K562 (cell line): ENCODE measurements at regions not wholly inside any gene's neighbourhood (a gene's known extent, or its start where the extent isn't known, plus 50 kb on each side); places are given as distances from the start of the nearest gene placed in this dataset.

Experiments
- MIER1 ChIP-seq: fragments of 450-650 bp; IDR thresholded peaks from 2 replicates; pipeline ENCODE4 v1.6.1; 2016; ENCODE audit warnings: antibody characterized with exemption, mild to moderate bottlenecking, low read depth
- TEAD2 ChIP-seq: fragments of 450-650 bp; IDR thresholded peaks from 2 replicates; pipeline ENCODE4 v1.6.1; 2016; ENCODE audit warnings: missing genetic modification characterization, control low read depth, missing compliant biosample characterization
- TF ChIP-seq, protein P1 (sequence below): sonication (generic); formaldehyde crosslinking; IDR thresholded peaks from 2 replicates; pipeline ENCODE4 v1.8.0; 2022; ENCODE audit warnings: mild to moderate bottlenecking, missing genetic modification reagents
- TF ChIP-seq, protein P2 (sequence below), 2 experiments: fragments of 450-650 bp; formaldehyde crosslinking in 1 of 2; IDR thresholded peaks; 2 replicates each; pipeline versions ENCODE4 v1.4.0 to v1.6.1; 2014 to 2020; ENCODE audit warnings: mild to moderate bottlenecking in 2 of 2, borderline replicate concordance in 1 of 2, low read depth in 1 of 2

DNA sequence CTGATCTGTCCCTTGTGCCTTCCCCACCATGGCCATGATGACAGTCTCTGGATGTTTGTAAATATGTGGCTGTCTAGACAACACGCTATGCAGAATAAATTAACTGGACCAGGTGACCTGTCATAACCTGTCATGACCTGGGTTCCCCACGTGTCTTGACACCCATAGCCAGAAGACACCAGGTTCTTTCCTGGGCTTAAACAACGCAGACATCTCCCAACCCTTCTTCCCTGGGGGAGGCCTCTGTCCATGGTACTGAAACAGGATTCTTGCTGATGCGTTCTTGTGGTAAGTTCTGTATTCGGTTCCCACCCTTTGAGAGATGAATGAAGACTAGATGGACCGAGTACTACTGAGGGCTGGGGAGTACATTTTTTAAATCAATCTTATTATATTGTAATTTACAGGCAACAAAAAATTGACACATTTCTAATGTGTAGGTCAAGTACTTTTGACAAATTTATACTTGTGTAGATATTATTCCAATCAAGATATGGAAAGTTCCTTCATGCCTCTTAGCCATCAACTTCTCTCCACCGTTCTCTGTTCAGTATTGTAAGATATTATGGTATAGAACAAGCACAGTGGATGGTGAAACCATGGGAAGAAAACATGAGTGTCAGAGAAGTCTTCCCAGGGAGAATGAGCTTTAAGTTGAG is 738.8 kb downstream of the PTPRU start (continued):
- TF ChIP-seq, protein P1, sequence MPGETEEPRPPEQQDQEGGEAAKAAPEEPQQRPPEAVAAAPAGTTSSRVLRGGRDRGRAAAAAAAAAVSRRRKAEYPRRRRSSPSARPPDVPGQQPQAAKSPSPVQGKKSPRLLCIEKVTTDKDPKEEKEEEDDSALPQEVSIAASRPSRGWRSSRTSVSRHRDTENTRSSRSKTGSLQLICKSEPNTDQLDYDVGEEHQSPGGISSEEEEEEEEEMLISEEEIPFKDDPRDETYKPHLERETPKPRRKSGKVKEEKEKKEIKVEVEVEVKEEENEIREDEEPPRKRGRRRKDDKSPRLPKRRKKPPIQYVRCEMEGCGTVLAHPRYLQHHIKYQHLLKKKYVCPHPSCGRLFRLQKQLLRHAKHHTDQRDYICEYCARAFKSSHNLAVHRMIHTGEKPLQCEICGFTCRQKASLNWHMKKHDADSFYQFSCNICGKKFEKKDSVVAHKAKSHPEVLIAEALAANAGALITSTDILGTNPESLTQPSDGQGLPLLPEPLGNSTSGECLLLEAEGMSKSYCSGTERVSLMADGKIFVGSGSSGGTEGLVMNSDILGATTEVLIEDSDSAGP (CRISPR knock-in tag): no peak
- TF ChIP-seq MIER1 (peak; percentile 93), TEAD2 (tag) (0 out of 2 replicates have a peak, but pooled peaks have one; percentile 7)
- TF ChIP-seq, protein P2, sequence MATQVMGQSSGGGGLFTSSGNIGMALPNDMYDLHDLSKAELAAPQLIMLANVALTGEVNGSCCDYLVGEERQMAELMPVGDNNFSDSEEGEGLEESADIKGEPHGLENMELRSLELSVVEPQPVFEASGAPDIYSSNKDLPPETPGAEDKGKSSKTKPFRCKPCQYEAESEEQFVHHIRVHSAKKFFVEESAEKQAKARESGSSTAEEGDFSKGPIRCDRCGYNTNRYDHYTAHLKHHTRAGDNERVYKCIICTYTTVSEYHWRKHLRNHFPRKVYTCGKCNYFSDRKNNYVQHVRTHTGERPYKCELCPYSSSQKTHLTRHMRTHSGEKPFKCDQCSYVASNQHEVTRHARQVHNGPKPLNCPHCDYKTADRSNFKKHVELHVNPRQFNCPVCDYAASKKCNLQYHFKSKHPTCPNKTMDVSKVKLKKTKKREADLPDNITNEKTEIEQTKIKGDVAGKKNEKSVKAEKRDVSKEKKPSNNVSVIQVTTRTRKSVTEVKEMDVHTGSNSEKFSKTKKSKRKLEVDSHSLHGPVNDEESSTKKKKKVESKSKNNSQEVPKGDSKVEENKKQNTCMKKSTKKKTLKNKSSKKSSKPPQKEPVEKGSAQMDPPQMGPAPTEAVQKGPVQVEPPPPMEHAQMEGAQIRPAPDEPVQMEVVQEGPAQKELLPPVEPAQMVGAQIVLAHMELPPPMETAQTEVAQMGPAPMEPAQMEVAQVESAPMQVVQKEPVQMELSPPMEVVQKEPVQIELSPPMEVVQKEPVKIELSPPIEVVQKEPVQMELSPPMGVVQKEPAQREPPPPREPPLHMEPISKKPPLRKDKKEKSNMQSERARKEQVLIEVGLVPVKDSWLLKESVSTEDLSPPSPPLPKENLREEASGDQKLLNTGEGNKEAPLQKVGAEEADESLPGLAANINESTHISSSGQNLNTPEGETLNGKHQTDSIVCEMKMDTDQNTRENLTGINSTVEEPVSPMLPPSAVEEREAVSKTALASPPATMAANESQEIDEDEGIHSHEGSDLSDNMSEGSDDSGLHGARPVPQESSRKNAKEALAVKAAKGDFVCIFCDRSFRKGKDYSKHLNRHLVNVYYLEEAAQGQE (IDR thresholded peaks at IDR 0.05; ENCODE audit: borderline replicate concordance): peak; percentile 98
- TF ChIP-seq, protein P2 (CRISPR knock-in tag; IDR thresholded peaks at IDR 0.05; ENCODE audit: low read depth): peak; percentile 95
- TF ChIP-seq, all 486 proteins: peak for 8
